ENCODE measurements at regions not wholly inside any gene's neighbourhood (a gene's known extent, or its start where the extent isn't known, plus 50 kb on each side); places are given as distances from the start of the nearest gene placed in this dataset.

- DNase-seq (ENCODE audit: low spot score): no peak
- 92% methylated on average over 4 of the region's 4 CpGs for WGBS
- no peak overlapping the region for H3K27ac ChIP-seq
- H3K9me3 ChIP-seq: no peaks in the 10 kb centered on the region
- no peaks in the 10 kb centered on the region for H3K4me1 ChIP-seq (replicated peaks)
- intact Hi-C loops (cut with DNase I): no loop called here
- no peak for TF ChIP-seq CTCF (IDR thresholded peaks at IDR 0.05)
- no peak for TF ChIP-seq POLR2AphosphoS5 (IDR thresholded peaks at IDR 0.05)
- TF ChIP-seq POLR2A (IDR thresholded peaks at IDR 0.05): no peak
- no peaks in the 10 kb centered on the region for H3K27me3 ChIP-seq (replicated peaks; ENCODE audit: insufficient read depth)
- H3K36me3 ChIP-seq: no peaks in the 10 kb centered on the region
- no peak overlapping the region for H3K4me3 ChIP-seq
Measured at GRCh38 chr3:171984883-171985282, 54.5 kb upstream of the FNDC3B start.

- TF ChIP-seq POLR2A (IDR thresholded peaks at IDR 0.05) (no peak), CTCF (IDR thresholded peaks at IDR 0.05) (no peak), POLR2AphosphoS5 (IDR thresholded peaks at IDR 0.05) (no peak)
- WGBS: 65% methylated on average over 3 of the region's 3 CpGs
- Histone ChIP-seq H3K4me3 (no peak overlapping the region), H3K9me3 (no peaks in the 10 kb centered on the region), H3K36me3 (no peaks in the 10 kb centered on the region), H3K27ac (no peak overlapping the region), H3K27me3 (replicated peaks; ENCODE audit: insufficient read depth) (no peaks in the 10 kb centered on the region), H3K4me1 (replicated peaks) (no peaks in the 10 kb centered on the region)
- intact Hi-C loops (cut with DNase I): no loop called here
- no peak for DNase-seq (ENCODE audit: low spot score)
Measured at GRCh38 chr3:171986176-171986575, 53.2 kb upstream of the FNDC3B start.

GRCh38 chr3:171986757-171987518, 52.4 kb upstream of the FNDC3B start:
- no peak overlapping the region for H3K27ac ChIP-seq
- no peaks in the 10 kb centered on the region for H3K4me1 ChIP-seq (replicated peaks)
- no peak overlapping the region for H3K4me3 ChIP-seq
- H3K36me3 ChIP-seq: no peaks in the 10 kb centered on the region
- no peak for DNase-seq (ENCODE audit: low spot score)
- TF ChIP-seq POLR2A (IDR thresholded peaks at IDR 0.05) (no peak), POLR2AphosphoS5 (IDR thresholded peaks at IDR 0.05) (no peak), CTCF (IDR thresholded peaks at IDR 0.05) (no peak)
- 84% methylated on average over 3 of the region's 3 CpGs for WGBS
- intact Hi-C loops (cut with DNase I): no loop called here
- no peaks in the 10 kb centered on the region for H3K9me3 ChIP-seq
- no peaks in the 10 kb centered on the region for H3K27me3 ChIP-seq (replicated peaks; ENCODE audit: insufficient read depth)

Measured in prostate gland (tissue), 2 donors.